ENCODE measurements at regions not wholly inside any gene's neighbourhood (a gene's known extent, or its start where the extent isn't known, plus 50 kb on each side); places are given as distances from the start of the nearest gene placed in this dataset.

DNA sequence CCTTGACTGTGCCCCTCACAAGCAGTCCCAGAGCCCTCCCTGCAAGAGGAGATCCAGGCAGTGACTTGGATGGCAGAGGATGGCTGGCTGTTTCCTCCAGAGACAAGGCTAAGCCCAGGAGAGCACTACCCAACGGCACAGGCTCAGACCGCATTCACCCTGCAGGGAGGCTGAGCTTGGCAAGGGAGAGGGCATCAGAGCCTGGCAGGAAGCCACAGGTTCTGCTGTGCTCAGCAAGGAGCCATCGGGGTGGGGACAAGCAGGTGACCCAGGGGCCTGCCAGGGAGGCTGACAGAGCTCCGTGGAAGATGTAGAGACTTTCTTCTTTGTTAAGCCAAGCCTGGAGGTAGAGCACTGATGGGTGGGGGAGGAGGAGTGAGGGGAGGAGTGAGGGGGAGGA is 159.2 kb upstream of the CST7 start:
- no peak for DNase-seq (ENCODE audit: low read depth)
- TF ChIP-seq, protein P1, sequence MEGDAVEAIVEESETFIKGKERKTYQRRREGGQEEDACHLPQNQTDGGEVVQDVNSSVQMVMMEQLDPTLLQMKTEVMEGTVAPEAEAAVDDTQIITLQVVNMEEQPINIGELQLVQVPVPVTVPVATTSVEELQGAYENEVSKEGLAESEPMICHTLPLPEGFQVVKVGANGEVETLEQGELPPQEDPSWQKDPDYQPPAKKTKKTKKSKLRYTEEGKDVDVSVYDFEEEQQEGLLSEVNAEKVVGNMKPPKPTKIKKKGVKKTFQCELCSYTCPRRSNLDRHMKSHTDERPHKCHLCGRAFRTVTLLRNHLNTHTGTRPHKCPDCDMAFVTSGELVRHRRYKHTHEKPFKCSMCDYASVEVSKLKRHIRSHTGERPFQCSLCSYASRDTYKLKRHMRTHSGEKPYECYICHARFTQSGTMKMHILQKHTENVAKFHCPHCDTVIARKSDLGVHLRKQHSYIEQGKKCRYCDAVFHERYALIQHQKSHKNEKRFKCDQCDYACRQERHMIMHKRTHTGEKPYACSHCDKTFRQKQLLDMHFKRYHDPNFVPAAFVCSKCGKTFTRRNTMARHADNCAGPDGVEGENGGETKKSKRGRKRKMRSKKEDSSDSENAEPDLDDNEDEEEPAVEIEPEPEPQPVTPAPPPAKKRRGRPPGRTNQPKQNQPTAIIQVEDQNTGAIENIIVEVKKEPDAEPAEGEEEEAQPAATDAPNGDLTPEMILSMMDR (IDR thresholded peaks at IDR 0.05; ENCODE audit: insufficient read depth, low read length): no peak
- H3K4me3 ChIP-seq (ENCODE audit: low read depth, low read length): no peak overlapping the region

DNA sequence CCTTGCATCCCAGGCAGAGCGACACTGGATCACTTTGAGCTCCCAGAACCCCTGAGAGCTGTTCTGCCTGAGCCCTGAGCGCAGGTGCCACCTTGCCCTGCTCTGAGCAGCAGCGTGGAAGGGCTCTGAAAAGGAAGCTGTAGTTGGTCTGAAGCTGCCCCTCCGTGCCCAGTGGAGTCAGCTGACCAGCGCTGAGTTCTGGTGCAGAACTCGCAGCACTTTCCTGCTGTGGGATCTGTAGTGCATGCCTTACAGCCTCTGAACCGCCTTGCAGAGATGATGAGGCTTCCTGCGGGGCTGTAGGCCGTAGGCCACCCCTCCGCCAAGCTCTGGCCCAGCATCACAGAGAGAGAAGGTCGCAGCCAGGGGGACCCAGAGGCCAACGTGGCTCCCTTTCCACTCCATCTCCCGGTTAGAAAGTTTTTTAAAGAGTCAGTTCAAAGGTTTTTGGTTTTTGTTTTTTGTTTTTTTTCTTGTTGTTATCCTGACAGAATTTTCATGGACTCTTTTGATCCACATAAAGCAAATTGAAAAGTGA is 158.3 kb upstream of the CST7 start:
- H3K4me3 ChIP-seq (ENCODE audit: low read depth, low read length): no peak overlapping the region
- TF ChIP-seq, protein P1 (IDR thresholded peaks at IDR 0.05; ENCODE audit: insufficient read depth, low read length): no peak
- no peak for DNase-seq (ENCODE audit: low read depth)

DNA sequence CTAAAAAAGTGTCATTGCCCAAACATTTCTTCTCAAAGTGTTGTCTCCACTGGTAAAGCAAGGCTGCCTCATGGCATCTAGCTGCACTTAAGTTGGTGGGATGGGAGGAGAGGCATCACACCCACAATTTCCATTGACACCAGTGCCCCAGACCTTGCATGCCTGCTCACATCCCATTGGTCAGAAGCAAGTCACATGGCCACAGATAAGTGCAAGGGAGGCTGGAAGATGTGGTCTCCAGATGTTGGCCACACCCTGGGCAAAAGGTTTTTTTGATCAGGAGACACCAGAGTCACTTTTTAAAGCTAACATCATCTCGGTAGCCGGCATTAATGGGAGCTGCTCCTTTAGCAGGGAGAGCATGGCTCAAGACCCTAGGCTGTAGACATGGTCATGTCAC is 157.1 kb upstream of the CST7 start:
- no peak for DNase-seq (ENCODE audit: low read depth)
- no peak overlapping the region for H3K4me3 ChIP-seq (ENCODE audit: low read depth, low read length)
- TF ChIP-seq, protein P1 (IDR thresholded peaks at IDR 0.05; ENCODE audit: insufficient read depth, low read length): no peak

DNA sequence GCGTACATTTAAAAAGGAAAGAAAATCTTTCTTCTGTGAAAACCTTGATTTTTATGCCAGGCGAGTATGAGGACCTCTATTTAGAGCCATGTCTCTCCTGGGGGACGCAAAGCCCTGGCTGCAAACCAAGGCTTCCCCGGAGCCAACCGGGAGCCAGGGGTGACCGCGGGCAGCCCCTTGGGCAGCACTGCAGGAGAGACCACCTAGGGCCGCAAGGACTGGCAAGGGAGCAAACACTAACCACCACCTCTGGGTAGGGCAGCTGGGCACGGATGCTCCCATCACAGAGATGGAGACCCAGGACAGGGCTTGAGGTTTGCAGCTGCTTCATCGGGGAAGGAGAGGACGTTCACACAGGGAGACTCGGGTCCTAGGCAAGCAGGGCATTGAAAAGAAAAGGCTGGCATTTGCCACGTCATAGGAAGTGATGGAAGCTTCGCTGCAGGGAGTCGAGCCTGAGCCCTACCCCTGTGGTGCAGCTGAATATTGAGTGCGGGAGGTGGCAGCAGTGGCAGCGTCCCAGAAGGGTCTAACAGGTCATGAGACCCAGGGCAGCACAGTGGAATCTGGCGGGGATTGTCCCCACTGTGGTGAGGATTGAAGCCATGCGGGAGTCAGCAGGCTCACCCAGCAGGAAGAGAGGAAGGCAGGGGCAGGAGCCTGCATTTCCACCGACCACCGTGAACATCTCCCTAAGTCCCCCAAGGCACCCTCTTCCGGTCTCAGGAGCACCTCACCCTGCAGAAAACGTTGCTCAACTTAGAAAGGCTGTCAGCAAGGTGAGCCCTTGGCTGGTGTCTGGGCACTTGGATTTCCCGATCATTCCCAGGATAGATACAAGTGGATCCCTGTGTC is 156.2 kb upstream of the CST7 start:
- no peak for DNase-seq (ENCODE audit: low read depth)
- TF ChIP-seq, protein P1 (IDR thresholded peaks at IDR 0.05; ENCODE audit: insufficient read depth, low read length): no peak
- no peak overlapping the region for H3K4me3 ChIP-seq (ENCODE audit: low read depth, low read length)

DNA sequence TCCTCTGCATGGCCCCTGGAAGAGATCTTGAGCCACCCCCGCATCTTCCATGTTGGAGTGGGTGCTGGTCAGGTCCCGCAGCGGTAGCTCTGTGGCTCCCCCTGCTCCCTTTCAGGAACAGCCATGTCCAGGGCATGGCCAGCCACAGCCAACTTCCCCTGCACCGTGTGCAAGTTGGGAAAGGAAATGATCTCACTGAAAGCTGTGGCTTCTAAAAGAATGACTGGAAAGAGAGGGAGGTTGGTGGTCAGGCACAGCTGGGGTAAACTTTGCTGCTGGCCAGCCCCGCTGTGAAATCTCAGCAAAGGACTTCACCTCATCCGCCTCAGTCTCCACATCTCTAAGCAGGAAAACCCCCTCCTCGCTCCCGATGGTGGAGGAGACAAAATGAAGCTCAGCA is 153.6 kb upstream of the CST7 start:
- DNase-seq (ENCODE audit: low read depth): no peak
- TF ChIP-seq, protein P1 (IDR thresholded peaks at IDR 0.05; ENCODE audit: insufficient read depth, low read length): no peak
- H3K4me3 ChIP-seq (ENCODE audit: low read depth, low read length): no peak overlapping the region

DNA sequence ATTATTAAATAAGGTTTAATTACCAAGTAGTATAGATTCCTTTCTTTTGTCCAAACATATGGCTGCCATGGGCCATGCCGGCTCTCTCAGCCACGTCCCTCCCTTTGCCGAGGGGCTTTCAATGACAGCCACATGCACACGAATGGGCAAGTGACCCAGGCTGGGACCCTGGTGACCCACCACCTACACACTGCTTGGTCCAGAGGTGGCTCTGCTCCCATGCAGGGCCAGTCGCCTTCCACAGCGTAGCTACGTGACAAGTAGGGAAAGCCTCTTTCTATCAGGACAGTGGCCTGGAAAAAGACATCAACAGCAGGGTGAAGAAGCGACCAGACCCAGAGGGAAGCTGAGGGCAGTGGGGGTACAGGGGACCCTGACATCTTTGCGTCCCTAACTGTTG is 152.8 kb upstream of the CST7 start:
- no peak for DNase-seq (ENCODE audit: low read depth)
- H3K4me3 ChIP-seq (ENCODE audit: low read depth, low read length): no peak overlapping the region
- TF ChIP-seq, protein P1 (IDR thresholded peaks at IDR 0.05; ENCODE audit: insufficient read depth, low read length): no peak

Data from fibroblast of the aortic adventitia (primary cell).